Ovary (tissue), 7 donors: ENCODE measurements at regions not wholly inside any gene's neighbourhood (a gene's known extent, or its start where the extent isn't known, plus 50 kb on each side); places are given as distances from the start of the nearest gene placed in this dataset.
A peak's percentile ranks its signal among the peaks of the same experiment; 100 is the strongest.

ENCODE experiments used
- DNase-seq, 5 donors: peaks; one replicate each; pipeline ENCODE4 v3.0.0-alpha.2; 2019 to 2020
- H3K27ac ChIP-seq, 2 donors: fragments of 200-600 bp; one replicate each; pipeline versions ENCODE4 v1.5.1 to v1.8.0; 2019 to 2022
- H3K27me3 ChIP-seq: fragments of 200-600 bp; one replicate; pipeline ENCODE4 v1.8.0; 2022
- H3K36me3 ChIP-seq: fragments of 200-600 bp; sonication (generic); one replicate; pipeline ENCODE4 v1.5.1; 2019
- H3K4me1 ChIP-seq: one replicate; pipeline ENCODE4 v1.8.1; 2013; ENCODE audit warnings: mild to moderate bottlenecking, moderate library complexity; ENCODE audit not compliant: insufficient read depth
- H3K4me3 ChIP-seq: fragments of 200-600 bp; sonication (generic); one replicate; pipeline ENCODE4 v1.5.1; 2017
- H3K9me3 ChIP-seq, 2 donors: fragments of 200-600 bp in 1 of 2; sonication (generic) in 1 of 2; one replicate each; pipeline versions ENCODE4 v1.5.1 to v1.8.1; 2013 to 2019; ENCODE audit warnings: mild to moderate bottlenecking in 1 of 2, moderate library complexity in 1 of 2
- EP300 ChIP-seq: sonication (generic); formaldehyde crosslinking; IDR thresholded peaks from one replicate; pipeline ENCODE4 v1.6.1; 2017; ENCODE audit warnings: antibody characterized with exemption
- POLR2A ChIP-seq: fragments of 450-650 bp; IDR thresholded peaks from one replicate; pipeline ENCODE4 v1.6.1; 2017; ENCODE audit warnings: antibody characterized with exemption, mild to moderate bottlenecking, moderate library complexity
- WGBS, 3 donors: extraction: QIAGEN DNeasy Blood & Tissue Kit in 1 of 3; methylation state at CpG; one replicate each; pipeline versions ENCODE4 v1.1.5 to v1.1.7; 2013 to 2017; 5-methylcytosine and 5-hydroxymethylcytosine counted together
- intact Hi-C, 4 donors: fragments of 100-400 bp; cut with DNase I; formaldehyde crosslinking; loops; one replicate each; pipeline versions ENCODE4 v1.11.0 to v1.15.1; 2022 to 2023
- TF ChIP-seq, protein P1 (sequence below), 3 donors: fragments of 450-650 bp in 2 of 3; fragments of 200-600 bp in 1 of 3; IDR thresholded peaks; one replicate each; pipeline versions ENCODE4 v1.5.1 to v1.8.0; 2016 to 2022; ENCODE audit warnings: antibody characterized with exemption in 3 of 3, mild to moderate bottlenecking in 1 of 3
- donor health status: DM: no; HTN: no; CAD: no; lungs with moderate emphysema.
- donor health status: DM: no; HTN: no; CAD: no.
- donor health status: Bipolar disorder and iron deficiency.
- donor health status: DM: no; HTN: no; CAD: no.
- donor health status: DM: yes; HTN: yes; CAD: no.

DNA sequence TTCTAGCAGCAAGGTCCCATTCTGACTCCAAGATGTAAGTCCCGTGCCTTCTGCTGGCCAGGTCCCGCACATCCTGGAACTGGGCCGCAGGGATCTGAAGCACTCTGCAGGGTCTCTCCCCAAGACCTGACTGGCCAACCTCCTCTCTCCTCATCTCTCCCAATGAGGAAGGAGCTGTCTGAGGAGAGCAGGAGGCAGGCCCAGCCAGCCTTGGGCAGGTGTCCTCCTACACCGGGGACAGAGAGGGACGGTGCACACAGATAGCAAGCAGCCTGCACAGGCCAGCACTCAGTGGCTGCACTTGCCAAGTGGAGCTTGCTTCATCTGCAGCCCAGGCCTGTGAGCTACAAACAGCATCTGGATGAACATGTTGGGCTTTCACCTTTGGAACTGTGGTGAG lies 76.8 kb upstream of the CD93 start:
- Histone ChIP-seq H3K27me3 (no peaks in the 10 kb centered on the region), H3K4me3 (no peak overlapping the region), H3K4me1 (peaks cover 3% of the 10 kb centered on the region), H3K27ac (no peak overlapping the region), H3K9me3 (no peaks in the 10 kb centered on the region), H3K36me3 (no peaks in the 10 kb centered on the region)
- no peak for DNase-seq
- 94 to 96% (median 96%) methylated on average over 5 of the region's 5 CpGs for WGBS, 3 donors
- TF ChIP-seq, protein P1, sequence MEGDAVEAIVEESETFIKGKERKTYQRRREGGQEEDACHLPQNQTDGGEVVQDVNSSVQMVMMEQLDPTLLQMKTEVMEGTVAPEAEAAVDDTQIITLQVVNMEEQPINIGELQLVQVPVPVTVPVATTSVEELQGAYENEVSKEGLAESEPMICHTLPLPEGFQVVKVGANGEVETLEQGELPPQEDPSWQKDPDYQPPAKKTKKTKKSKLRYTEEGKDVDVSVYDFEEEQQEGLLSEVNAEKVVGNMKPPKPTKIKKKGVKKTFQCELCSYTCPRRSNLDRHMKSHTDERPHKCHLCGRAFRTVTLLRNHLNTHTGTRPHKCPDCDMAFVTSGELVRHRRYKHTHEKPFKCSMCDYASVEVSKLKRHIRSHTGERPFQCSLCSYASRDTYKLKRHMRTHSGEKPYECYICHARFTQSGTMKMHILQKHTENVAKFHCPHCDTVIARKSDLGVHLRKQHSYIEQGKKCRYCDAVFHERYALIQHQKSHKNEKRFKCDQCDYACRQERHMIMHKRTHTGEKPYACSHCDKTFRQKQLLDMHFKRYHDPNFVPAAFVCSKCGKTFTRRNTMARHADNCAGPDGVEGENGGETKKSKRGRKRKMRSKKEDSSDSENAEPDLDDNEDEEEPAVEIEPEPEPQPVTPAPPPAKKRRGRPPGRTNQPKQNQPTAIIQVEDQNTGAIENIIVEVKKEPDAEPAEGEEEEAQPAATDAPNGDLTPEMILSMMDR (IDR thresholded peaks at IDR 0.05) = no peak
- TF ChIP-seq EP300 (no peak), POLR2A (no peak)
- intact Hi-C loops = no loop called here

DNA sequence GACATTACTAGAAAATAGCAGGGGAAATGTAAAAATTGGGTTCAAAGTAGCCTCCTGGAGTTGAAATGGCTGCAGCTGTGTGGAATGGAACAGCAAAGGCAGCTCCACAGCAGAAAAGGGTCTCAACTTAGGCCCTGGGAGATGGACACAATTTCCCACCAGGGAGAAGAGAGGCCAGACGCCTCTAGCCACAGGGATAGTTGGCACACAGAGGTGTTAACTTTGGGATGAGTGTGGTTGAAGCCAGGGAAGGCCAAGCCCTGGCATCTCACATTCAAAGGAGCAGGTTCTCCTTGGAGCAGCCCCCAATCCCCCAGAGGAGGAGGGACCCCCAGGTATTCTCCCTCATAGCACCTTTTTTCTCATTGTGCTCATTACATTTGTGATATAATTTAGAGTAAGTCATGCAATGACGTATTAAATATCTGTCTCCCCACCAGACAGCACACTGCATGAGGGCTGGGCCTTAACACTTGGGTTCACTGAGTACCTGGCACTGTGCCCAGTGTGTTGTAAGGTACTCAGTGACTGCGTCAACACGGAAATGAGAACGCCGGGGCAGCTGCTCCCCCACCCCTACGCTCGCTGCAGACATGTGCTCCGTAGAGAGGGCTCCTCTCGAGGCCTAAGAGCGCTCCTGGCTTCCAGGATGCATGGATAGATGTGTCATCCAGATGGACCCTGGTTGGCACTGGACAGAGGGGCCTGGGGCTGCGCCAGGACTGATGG lies 76.0 kb upstream of the CD93 start:
- intact Hi-C loops = no loop called here
- 80 to 86% (median 83%) methylated on average over 12 of the region's 12 CpGs for WGBS, 3 donors
- H3K4me3 ChIP-seq = no peak overlapping the region
- H3K27ac ChIP-seq = no peak overlapping the region
- TF ChIP-seq POLR2A = no peak
- TF ChIP-seq, protein P1 (IDR thresholded peaks at IDR 0.05) = no peak
- no peak for TF ChIP-seq EP300
- H3K36me3 ChIP-seq = no peaks in the 10 kb centered on the region
- H3K27me3 ChIP-seq = no peaks in the 10 kb centered on the region
- DNase-seq = peak in 4 of 5 donors; percentile 48 to 73 (median 65)
- no peaks in the 10 kb centered on the region for H3K9me3 ChIP-seq
- peaks cover 3% of the 10 kb centered on the region for H3K4me1 ChIP-seq

DNA sequence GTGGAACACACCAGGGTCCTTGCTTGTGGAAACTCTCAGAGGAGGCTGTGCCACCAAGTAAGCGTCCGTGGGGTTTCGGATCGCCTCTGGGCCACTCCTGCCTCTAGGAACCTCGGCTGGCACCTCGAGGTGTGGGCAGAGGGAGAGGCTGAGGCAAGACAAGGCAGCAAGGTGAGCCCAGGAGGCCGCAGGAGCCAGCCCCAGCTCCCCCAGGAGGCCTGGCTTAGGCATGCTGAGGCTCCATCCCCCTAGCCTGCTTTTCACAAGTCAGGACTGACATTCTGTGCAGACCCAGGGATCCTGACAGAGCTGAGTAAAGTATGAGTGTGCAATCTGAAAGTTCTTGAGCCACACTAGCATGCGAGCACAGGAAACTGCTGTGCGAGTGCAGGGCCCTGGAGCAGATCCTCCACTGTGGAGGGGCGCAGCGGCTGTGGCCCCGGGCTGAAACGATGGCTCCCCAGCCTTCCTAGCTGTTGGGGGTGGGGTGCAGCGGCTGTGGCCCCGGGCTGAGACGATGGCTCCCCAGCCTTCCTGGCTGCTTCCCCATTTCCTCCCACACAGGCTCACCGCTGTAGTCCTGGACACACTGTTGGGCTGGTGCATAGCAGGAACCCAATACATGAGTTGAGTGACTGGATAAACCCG lies 75.2 kb upstream of the CD93 start:
- TF ChIP-seq POLR2A (no peak), EP300 (no peak)
- TF ChIP-seq, protein P1 (IDR thresholded peaks at IDR 0.05) = no peak
- H3K27ac ChIP-seq = no peak overlapping the region
- no peak for DNase-seq
- no peaks in the 10 kb centered on the region for H3K9me3 ChIP-seq
- WGBS, 3 donors = 68 to 71% (median 69%) methylated on average over 18 of the region's 18 CpGs
- H3K4me1 ChIP-seq = peaks cover 6% of the 10 kb centered on the region
- H3K27me3 ChIP-seq = no peaks in the 10 kb centered on the region
- intact Hi-C loops = no loop called here
- no peaks in the 10 kb centered on the region for H3K36me3 ChIP-seq
- no peak overlapping the region for H3K4me3 ChIP-seq

DNA sequence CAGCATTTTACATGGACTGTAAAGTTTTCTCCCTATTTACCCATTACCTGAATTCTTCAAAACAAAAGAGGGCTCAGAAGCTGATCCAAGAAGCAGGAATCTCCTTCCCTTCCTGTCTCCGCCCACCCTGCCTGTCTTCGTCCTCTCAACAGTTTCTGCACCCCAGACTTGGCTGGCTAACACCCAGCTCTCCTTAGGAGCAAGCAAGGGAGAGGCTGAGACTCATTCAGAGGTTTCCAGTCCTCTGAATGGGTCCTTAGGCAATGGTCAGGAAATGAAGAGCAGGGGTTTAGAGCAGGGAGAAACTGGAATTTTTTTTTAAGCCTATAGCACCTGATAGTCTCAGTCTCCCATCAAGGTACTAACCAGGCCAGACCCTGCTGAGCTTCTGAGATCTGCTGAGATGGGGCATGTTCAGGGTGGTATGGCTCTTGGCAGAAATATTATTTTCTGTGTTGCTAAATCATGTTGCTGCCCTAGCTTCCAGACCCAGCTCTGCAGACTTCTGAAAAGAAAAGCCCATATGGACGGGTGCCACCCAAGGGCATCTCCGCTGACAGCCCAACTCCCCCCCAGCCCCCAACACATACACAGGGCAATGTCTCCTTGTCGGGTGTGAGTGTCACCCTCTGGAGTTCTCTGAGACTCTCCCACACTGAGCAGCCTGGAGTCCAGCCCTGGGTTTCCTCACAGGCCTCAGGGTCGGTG lies 74.6 kb upstream of the CD93 start:
- Histone ChIP-seq H3K4me1 (peaks cover 6% of the 10 kb centered on the region), H3K9me3 (no peaks in the 10 kb centered on the region), H3K27me3 (no peaks in the 10 kb centered on the region), H3K36me3 (no peaks in the 10 kb centered on the region), H3K4me3 (no peak overlapping the region), H3K27ac (no peak overlapping the region)
- intact Hi-C loops = no loop called here
- no peak for DNase-seq
- WGBS, 3 donors = 67 to 75% (median 69%) methylated on average over 6 of the region's 6 CpGs
- TF ChIP-seq EP300 (no peak), POLR2A (no peak)
- TF ChIP-seq, protein P1 (IDR thresholded peaks at IDR 0.05) = no peak
